RWPE2 (cell line): ENCODE measurements at regions not wholly inside any gene's neighbourhood (a gene's known extent, or its start where the extent isn't known, plus 50 kb on each side); places are given as distances from the start of the nearest gene placed in this dataset.

ENCODE experiments used
- ATAC-seq: fragments of 200-7000 bp; cut with Tn5 transposase; 3 replicates; pipeline ENCODE4 v1.9.1; 2021; ENCODE audit warnings: low read depth
- DNase-seq: peaks from one replicate; pipeline ENCODE4 v3.0.0-alpha.2; 2020; ENCODE audit warnings: low spot score
- H3K27ac ChIP-seq: fragments of 450-650 bp; 2 replicates; pipeline ENCODE4 v1.5.1; 2017; ENCODE audit warnings: mild to moderate bottlenecking; ENCODE audit not compliant: poor library complexity, severe bottlenecking
- H3K27me3 ChIP-seq: fragments of 250-450 bp; sonication (Bioruptor Pico); 2 replicates; pipeline ENCODE4 v1.5.1; 2021; ENCODE audit warnings: mild to moderate bottlenecking, moderate library complexity; ENCODE audit not compliant: insufficient read depth, poor library complexity, severe bottlenecking
- H3K36me3 ChIP-seq: fragments of 250-450 bp; sonication (Bioruptor Pico); 2 replicates; pipeline ENCODE4 v1.5.1; 2020; ENCODE audit warnings: low read depth, mild to moderate bottlenecking, moderate library complexity
- H3K4me1 ChIP-seq: fragments of 250-450 bp; sonication (Bioruptor Pico); 2 replicates; pipeline ENCODE4 v1.5.1; 2021; ENCODE audit warnings: mild to moderate bottlenecking, moderate library complexity; ENCODE audit not compliant: insufficient read depth, poor library complexity, severe bottlenecking
- H3K4me3 ChIP-seq: fragments of 250-450 bp; sonication (Bioruptor Pico); 2 replicates; pipeline ENCODE4 v1.5.1; 2021; ENCODE audit warnings: mild to moderate bottlenecking, moderate library complexity; ENCODE audit not compliant: severe bottlenecking
- H3K9me3 ChIP-seq: fragments of 250-450 bp; sonication (Bioruptor Pico); 2 replicates; pipeline ENCODE4 v1.5.1; 2021; ENCODE audit warnings: mild to moderate bottlenecking, moderate library complexity; ENCODE audit not compliant: severe bottlenecking
- TF ChIP-seq, protein P1 (sequence below): fragments of 450-650 bp; IDR thresholded peaks from one replicate; pipeline ENCODE4 v1.5.1; 2017; ENCODE audit warnings: mild to moderate bottlenecking, moderate library complexity; ENCODE audit not compliant: poor library complexity, severe bottlenecking

DNA sequence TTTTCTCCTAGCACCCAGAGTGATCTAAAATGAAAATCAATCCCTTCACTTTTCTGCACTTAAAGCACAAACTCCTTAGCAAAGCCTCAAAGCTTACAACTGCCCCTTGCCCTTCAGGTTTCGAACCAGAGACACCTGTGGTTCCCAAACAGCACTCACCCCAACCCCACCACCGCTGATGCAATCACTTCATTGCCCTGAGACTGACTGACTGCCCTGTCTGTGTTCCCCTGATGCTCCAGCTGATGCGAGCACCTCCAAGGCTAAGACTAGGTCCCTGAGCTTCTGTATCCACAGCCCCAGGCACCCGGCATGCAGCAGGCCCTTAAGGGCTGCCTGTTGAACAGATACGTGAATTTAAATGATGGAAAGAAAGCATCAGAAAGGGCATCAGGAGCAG lies 127.3 kb downstream of the ZNF621 start:
- ATAC-seq (no peak), DNase-seq (no peak)
- H3K4me3 ChIP-seq, result no peak overlapping the region
- no peaks in the 10 kb centered on the region for H3K36me3 ChIP-seq
- H3K9me3 ChIP-seq, result no peaks in the 10 kb centered on the region
- TF ChIP-seq, protein P1, sequence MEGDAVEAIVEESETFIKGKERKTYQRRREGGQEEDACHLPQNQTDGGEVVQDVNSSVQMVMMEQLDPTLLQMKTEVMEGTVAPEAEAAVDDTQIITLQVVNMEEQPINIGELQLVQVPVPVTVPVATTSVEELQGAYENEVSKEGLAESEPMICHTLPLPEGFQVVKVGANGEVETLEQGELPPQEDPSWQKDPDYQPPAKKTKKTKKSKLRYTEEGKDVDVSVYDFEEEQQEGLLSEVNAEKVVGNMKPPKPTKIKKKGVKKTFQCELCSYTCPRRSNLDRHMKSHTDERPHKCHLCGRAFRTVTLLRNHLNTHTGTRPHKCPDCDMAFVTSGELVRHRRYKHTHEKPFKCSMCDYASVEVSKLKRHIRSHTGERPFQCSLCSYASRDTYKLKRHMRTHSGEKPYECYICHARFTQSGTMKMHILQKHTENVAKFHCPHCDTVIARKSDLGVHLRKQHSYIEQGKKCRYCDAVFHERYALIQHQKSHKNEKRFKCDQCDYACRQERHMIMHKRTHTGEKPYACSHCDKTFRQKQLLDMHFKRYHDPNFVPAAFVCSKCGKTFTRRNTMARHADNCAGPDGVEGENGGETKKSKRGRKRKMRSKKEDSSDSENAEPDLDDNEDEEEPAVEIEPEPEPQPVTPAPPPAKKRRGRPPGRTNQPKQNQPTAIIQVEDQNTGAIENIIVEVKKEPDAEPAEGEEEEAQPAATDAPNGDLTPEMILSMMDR, result no peak
- no peaks in the 10 kb centered on the region for H3K4me1 ChIP-seq
- no peaks in the 10 kb centered on the region for H3K27me3 ChIP-seq
- no peak overlapping the region for H3K27ac ChIP-seq

DNA sequence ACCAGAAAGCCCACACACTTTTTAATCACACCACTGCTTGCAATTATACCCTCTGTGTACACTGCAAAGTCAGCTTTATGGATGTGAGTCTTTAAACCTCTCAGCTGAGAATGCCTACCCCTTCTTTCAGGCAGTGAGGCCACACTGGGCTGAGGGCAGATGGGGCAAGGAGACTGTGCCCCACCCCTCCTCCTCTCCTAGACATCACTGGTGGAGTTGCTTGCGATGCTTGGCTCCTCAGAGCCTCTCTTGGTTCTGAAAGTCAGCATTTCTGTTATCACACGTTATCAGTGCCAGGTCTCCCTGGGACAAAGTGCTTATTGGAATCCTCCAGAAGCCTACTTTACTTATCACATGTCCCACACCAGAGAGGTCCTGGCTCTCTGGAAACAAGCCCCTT lies 128.2 kb downstream of the ZNF621 start:
- no peak for DNase-seq
- H3K4me1 ChIP-seq, result no peaks in the 10 kb centered on the region
- no peaks in the 10 kb centered on the region for H3K27me3 ChIP-seq
- H3K4me3 ChIP-seq, result no peak overlapping the region
- H3K9me3 ChIP-seq, result no peaks in the 10 kb centered on the region
- no peak overlapping the region for H3K27ac ChIP-seq
- TF ChIP-seq, protein P1, result no peak
- ATAC-seq, result no peak
- no peaks in the 10 kb centered on the region for H3K36me3 ChIP-seq

DNA sequence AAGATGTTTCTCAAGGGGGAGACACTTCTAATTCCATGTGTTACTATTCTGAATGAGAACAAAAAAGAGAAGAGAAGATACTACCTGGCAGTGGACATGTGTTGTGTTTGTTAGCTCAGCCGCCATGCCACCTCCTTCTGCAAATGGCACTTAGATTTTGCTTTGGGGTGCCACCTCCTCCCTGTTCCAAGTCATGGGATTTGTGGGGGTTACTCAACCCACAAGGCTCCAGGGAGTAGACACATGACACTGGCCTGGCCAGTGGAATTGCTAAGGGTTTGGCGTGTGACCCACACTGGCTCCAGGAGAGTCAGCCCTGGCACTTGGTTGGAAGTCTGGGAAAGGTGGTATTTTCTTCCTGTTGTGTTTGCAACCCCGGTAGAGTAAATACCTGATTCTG lies 129.1 kb downstream of the ZNF621 start:
- H3K4me1 ChIP-seq, result no peaks in the 10 kb centered on the region
- DNase-seq (no peak), ATAC-seq (no peak)
- H3K27ac ChIP-seq, result no peak overlapping the region
- no peaks in the 10 kb centered on the region for H3K9me3 ChIP-seq
- H3K4me3 ChIP-seq, result no peak overlapping the region
- TF ChIP-seq, protein P1, result no peak
- no peaks in the 10 kb centered on the region for H3K27me3 ChIP-seq
- no peaks in the 10 kb centered on the region for H3K36me3 ChIP-seq

DNA sequence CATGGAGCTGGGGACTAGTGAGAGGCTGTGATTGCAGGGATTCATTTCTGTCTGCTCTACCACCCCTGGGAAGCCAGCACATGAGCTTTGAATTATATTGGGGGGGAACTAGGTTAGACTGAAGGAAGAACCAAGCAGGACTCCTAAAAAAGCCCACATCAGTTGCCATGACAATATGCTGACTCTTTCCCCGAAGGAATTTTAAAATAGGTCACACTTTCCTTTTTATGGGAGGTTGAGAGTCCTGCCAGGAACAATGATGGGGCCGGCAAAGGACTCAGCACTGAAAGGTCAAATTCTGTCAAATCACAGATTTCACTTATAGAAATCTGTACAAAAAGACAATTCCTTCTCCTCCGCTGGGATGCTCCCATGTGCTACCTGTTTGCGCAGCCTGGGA lies 130.8 kb downstream of the ZNF621 start:
- TF ChIP-seq, protein P1, result no peak
- H3K27me3 ChIP-seq, result no peaks in the 10 kb centered on the region
- H3K4me3 ChIP-seq, result no peak overlapping the region
- no peaks in the 10 kb centered on the region for H3K4me1 ChIP-seq
- no peak overlapping the region for H3K27ac ChIP-seq
- no peak for ATAC-seq
- H3K36me3 ChIP-seq, result no peaks in the 10 kb centered on the region
- DNase-seq, result no peak
- no peaks in the 10 kb centered on the region for H3K9me3 ChIP-seq

DNA sequence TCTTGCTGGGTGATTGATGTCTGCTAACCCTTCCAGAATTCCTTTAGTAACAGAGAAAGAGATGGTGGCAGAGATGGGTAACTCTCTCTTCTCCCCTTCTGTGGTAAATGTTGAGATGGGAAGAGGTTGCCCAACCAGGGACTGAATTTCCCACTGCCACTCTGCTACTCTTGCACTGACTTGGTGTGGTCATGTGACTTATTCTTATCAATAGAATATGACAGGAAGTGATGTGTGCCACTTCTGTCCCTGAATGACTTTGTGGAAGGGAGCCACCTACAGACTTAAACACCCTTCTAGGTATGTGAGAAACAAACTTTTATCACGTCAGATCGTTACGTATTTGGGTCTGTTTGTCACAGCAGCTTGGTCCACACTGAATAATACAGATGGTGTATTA lies 132.9 kb downstream of the ZNF621 start:
- Histone ChIP-seq H3K36me3 (no peaks in the 10 kb centered on the region), H3K9me3 (no peaks in the 10 kb centered on the region), H3K4me1 (no peaks in the 10 kb centered on the region), H3K27ac (no peak overlapping the region), H3K4me3 (no peak overlapping the region), H3K27me3 (no peaks in the 10 kb centered on the region)
- TF ChIP-seq, protein P1, result no peak
- DNase-seq, result no peak
- ATAC-seq, result no peak
